Thoracic aorta (tissue), 2 donors: ENCODE measurements at regions not wholly inside any gene's neighbourhood (a gene's known extent, or its start where the extent isn't known, plus 50 kb on each side); places are given as distances from the start of the nearest gene placed in this dataset.
A peak's percentile ranks its signal among the peaks of the same experiment; 100 is the strongest.

Experiments
- ATAC-seq: fragments of 150-250 bp; one replicate; pipeline ENCODE4 v1.8.0; 2017; ENCODE audit warnings: low read depth; ENCODE audit not compliant: insufficient number of reproducible peaks, low FRiP score
- DNase-seq: peaks from one replicate; pipeline ENCODE4 v3.0.0-alpha.2; 2020; ENCODE audit warnings: low spot score
- H3K27ac ChIP-seq, 2 donors: fragments of 200-600 bp; sonication (generic); 1 replicate in 1 of 2; 2 replicates in 1 of 2; pipeline ENCODE4 v1.5.1; 2016; ENCODE audit warnings: mild to moderate bottlenecking in 2 of 2, moderate library complexity in 2 of 2
- H3K27me3 ChIP-seq: fragments of 200-600 bp; sonication (generic); replicated peaks from 2 replicates; pipeline ENCODE4 v1.6.0; 2016; ENCODE audit warnings: mild to moderate bottlenecking; ENCODE audit not compliant: insufficient read depth
- H3K36me3 ChIP-seq: fragments of 200-600 bp; sonication (generic); one replicate; pipeline ENCODE4 v1.5.1; 2016
- H3K4me1 ChIP-seq, 2 donors: fragments of 200-600 bp; sonication (generic); 1 replicate in 1 of 2; 2 replicates in 1 of 2; pipeline versions ENCODE4 v1.5.1 to v1.6.0; 2016; ENCODE audit warnings: low read depth in 2 of 2, mild to moderate bottlenecking in 1 of 2; ENCODE audit not compliant: control insufficient read depth in 1 of 2
- H3K4me3 ChIP-seq: fragments of 200-600 bp; sonication (generic); 2 replicates; pipeline ENCODE4 v1.5.1; 2016; ENCODE audit warnings: mild to moderate bottlenecking
- H3K9me3 ChIP-seq: fragments of 200-600 bp; sonication (generic); 2 replicates; pipeline ENCODE4 v1.5.1; 2016
- CTCF ChIP-seq: fragments of 200-600 bp; sonication (generic); IDR thresholded peaks from one replicate; pipeline ENCODE4 v1.5.1; 2019; ENCODE audit warnings: antibody characterized with exemption

GRCh38 chr15:62502451-62502850 lies 337.4 kb upstream of the C2CD4B start:
- no peak for TF ChIP-seq CTCF
- H3K27me3 ChIP-seq: no peaks in the 10 kb centered on the region
- DNase-seq (no peak), ATAC-seq (no peak)
- H3K9me3 ChIP-seq: no peaks in the 10 kb centered on the region
- no peak overlapping the region for H3K4me3 ChIP-seq
- H3K36me3 ChIP-seq: no peaks in the 10 kb centered on the region
- peaks cover 14 to 72% of the 10 kb centered on the region in 2 donors for H3K4me1 ChIP-seq
- peak overlapping the region in 1 of 2 donors; percentile 27 for H3K27ac ChIP-seq

GRCh38 chr15:62503451-62503850 lies 338.4 kb upstream of the C2CD4B start:
- H3K4me1 ChIP-seq: peaks cover 14 to 71% of the 10 kb centered on the region in 2 donors
- peak overlapping the region; percentile 1 to 26 for H3K27ac ChIP-seq
- H3K27me3 ChIP-seq: no peaks in the 10 kb centered on the region
- no peaks in the 10 kb centered on the region for H3K36me3 ChIP-seq
- TF ChIP-seq CTCF: no peak
- H3K4me3 ChIP-seq: no peak overlapping the region
- DNase-seq (peak; percentile 20), ATAC-seq (no peak)
- no peaks in the 10 kb centered on the region for H3K9me3 ChIP-seq

GRCh38 chr15:62505762-62506161 lies 340.7 kb upstream of the C2CD4B start:
- H3K27me3 ChIP-seq: no peaks in the 10 kb centered on the region
- no peak for TF ChIP-seq CTCF
- H3K4me3 ChIP-seq: peak overlapping the region; percentile 31
- ATAC-seq (peak; percentile 41), DNase-seq (no peak)
- no peaks in the 10 kb centered on the region for H3K36me3 ChIP-seq
- H3K4me1 ChIP-seq: peaks cover 17 to 66% of the 10 kb centered on the region in 2 donors
- peak overlapping the region; percentile 81 to 83 for H3K27ac ChIP-seq
- H3K9me3 ChIP-seq: no peaks in the 10 kb centered on the region

- DNase-seq: no peak
- ATAC-seq: peak; percentile 11
Observed at GRCh38 chr15:62506217-62506805, 341.2 kb upstream of the C2CD4B start.

GRCh38 chr15:62509395-62509958 lies 344.4 kb upstream of the C2CD4B start:
- H3K27ac ChIP-seq: peak overlapping the region in 1 of 2 donors; percentile 0
- no peak for DNase-seq

More at GRCh38 chr15:62506217-62506805, 341.2 kb upstream of the C2CD4B start:
- Histone ChIP-seq H3K27ac (peak overlapping the region; percentile 81 to 83), H3K4me1 (peaks cover 17 to 66% of the 10 kb centered on the region in 2 donors), H3K36me3 (no peaks in the 10 kb centered on the region), H3K27me3 (no peaks in the 10 kb centered on the region), H3K4me3 (peak overlapping the region; percentile 31), H3K9me3 (no peaks in the 10 kb centered on the region)
- TF ChIP-seq CTCF: no peak

More at GRCh38 chr15:62509395-62509958, 344.4 kb upstream of the C2CD4B start:
- Histone ChIP-seq H3K9me3 (no peaks in the 10 kb centered on the region), H3K36me3 (no peaks in the 10 kb centered on the region), H3K4me1 (peaks cover 17 to 69% of the 10 kb centered on the region in 2 donors), H3K4me3 (no peak overlapping the region), H3K27me3 (no peaks in the 10 kb centered on the region)
- no peak for ATAC-seq
- no peak for TF ChIP-seq CTCF
